ENCODE measurements at regions not wholly inside any gene's neighbourhood (a gene's known extent, or its start where the extent isn't known, plus 50 kb on each side); places are given as distances from the start of the nearest gene placed in this dataset.

- Histone ChIP-seq H3K79me2 (ENCODE audit: control insufficient read depth, low read length) (no peaks in the 10 kb centered on the region), H4K20me1 (ENCODE audit: control insufficient read depth, insufficient read depth, low read depth, low read length) (no peaks in the 10 kb centered on the region), H3K9me3 (ENCODE audit: control insufficient read depth, insufficient read depth, low read length) (no peaks in the 10 kb centered on the region), H3F3A (ENCODE audit: control insufficient read depth, insufficient read depth) (no peaks in the 10 kb centered on the region), H3K9me2 (replicated peaks; ENCODE audit: control insufficient read depth, low read length) (no peaks in the 10 kb centered on the region), H3K36me3 (ENCODE audit: control insufficient read depth, low read length) (no peaks in the 10 kb centered on the region), H3K4me1 (ENCODE audit: control insufficient read depth, low read length) (no peaks in the 10 kb centered on the region), H3K4me3 (ENCODE audit: low read length) (no peak overlapping the region), H3K27ac (ENCODE audit: low read depth, low read length) (no peak overlapping the region), H3K27me3 (ENCODE audit: control insufficient read depth, low read length) (no peaks in the 10 kb centered on the region), H3K4me2 (ENCODE audit: low read length) (no peak overlapping the region)
- TF ChIP-seq EZH2phosphoT487 (IDR thresholded peaks at IDR 0.05; ENCODE audit: borderline replicate concordance, low read length) = no peak
- no peak for TF ChIP-seq CTCF (IDR thresholded peaks at IDR 0.05; ENCODE audit: low read depth, low read length, poor library complexity, severe bottlenecking)
Measured at GRCh38 chr5:29702875-29703274, 1490.6 kb upstream of the CDH6 start.

DNA sequence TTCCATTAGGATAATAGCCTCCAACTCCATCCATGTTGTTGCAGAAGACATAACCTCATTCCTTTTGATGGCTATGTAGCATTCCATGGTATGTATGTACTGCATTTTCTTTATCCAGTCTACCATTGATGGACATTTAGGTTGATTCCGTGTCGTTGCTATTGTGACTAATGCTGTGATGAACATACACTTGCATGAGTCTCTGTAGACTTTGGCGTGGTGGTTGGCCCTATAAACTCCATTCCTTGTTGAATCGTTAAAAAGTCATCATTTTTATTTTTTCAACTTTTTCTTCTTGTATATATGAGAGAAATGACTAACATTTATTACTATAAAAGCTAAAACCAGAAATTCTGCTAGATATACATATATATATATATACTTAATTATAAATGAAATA, 1491.9 kb upstream of the CDH6 start:
- TF ChIP-seq CTCF (IDR thresholded peaks at IDR 0.05; ENCODE audit: low read depth, low read length, poor library complexity, severe bottlenecking) = no peak
- no peaks in the 10 kb centered on the region for H3K9me3 ChIP-seq (ENCODE audit: control insufficient read depth, insufficient read depth, low read length)
- H3F3A ChIP-seq (ENCODE audit: control insufficient read depth, insufficient read depth) = no peaks in the 10 kb centered on the region
- H3K9me2 ChIP-seq (replicated peaks; ENCODE audit: control insufficient read depth, low read length) = no peaks in the 10 kb centered on the region
- H3K79me2 ChIP-seq (ENCODE audit: control insufficient read depth, low read length) = no peaks in the 10 kb centered on the region
- H3K4me1 ChIP-seq (ENCODE audit: control insufficient read depth, low read length) = no peaks in the 10 kb centered on the region
- H3K36me3 ChIP-seq (ENCODE audit: control insufficient read depth, low read length) = no peaks in the 10 kb centered on the region
- no peaks in the 10 kb centered on the region for H4K20me1 ChIP-seq (ENCODE audit: control insufficient read depth, insufficient read depth, low read depth, low read length)
- H3K4me2 ChIP-seq (ENCODE audit: low read length) = no peak overlapping the region
- H3K27ac ChIP-seq (ENCODE audit: low read depth, low read length) = no peak overlapping the region
- H3K27me3 ChIP-seq (ENCODE audit: control insufficient read depth, low read length) = no peaks in the 10 kb centered on the region
- H3K4me3 ChIP-seq (ENCODE audit: low read length) = no peak overlapping the region

DNA sequence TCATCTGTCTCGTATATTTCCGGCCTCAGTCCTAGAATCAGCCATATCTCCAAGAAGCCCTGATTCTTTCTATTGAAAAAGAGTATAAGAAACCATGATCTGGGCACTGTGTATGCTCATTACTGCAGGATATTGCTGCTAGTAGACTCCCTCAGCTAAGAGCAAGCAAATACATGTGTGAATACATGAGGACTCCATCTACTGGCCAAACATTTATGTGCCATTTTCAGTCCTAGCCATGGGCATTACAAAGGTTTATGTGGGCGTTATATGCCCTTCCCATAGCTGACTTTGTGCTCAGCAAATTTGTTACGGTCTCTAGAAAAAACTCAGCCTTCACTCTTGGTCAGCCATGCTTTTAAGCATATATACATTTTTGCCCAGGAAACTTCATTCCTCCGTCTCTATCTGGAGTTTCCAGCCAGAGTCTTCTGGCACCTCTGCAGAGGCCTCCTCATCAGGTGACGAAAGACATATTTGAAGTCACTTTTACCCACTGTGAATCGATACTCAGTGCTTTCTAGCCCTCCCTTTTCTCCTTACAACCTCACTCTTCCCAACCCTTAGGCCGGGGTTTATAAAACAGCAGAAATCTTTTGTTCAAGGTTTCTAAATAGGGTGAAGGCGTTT, 1495.6 kb upstream of the CDH6 start:
- Histone ChIP-seq H3F3A (ENCODE audit: control insufficient read depth, insufficient read depth) (no peaks in the 10 kb centered on the region), H3K27me3 (ENCODE audit: control insufficient read depth, low read length) (no peaks in the 10 kb centered on the region), H3K27ac (ENCODE audit: low read depth, low read length) (no peak overlapping the region), H3K4me2 (ENCODE audit: low read length) (no peak overlapping the region), H3K4me3 (ENCODE audit: low read length) (no peak overlapping the region), H3K9me3 (ENCODE audit: control insufficient read depth, insufficient read depth, low read length) (no peaks in the 10 kb centered on the region), H3K4me1 (ENCODE audit: control insufficient read depth, low read length) (no peaks in the 10 kb centered on the region), H3K36me3 (ENCODE audit: control insufficient read depth, low read length) (no peaks in the 10 kb centered on the region), H3K79me2 (ENCODE audit: control insufficient read depth, low read length) (no peaks in the 10 kb centered on the region), H3K9me2 (replicated peaks; ENCODE audit: control insufficient read depth, low read length) (no peaks in the 10 kb centered on the region), H4K20me1 (ENCODE audit: control insufficient read depth, insufficient read depth, low read depth, low read length) (no peaks in the 10 kb centered on the region)
- TF ChIP-seq CTCF (IDR thresholded peaks at IDR 0.05; ENCODE audit: low read depth, low read length, poor library complexity, severe bottlenecking) (peak; percentile 41), EZH2phosphoT487 (IDR thresholded peaks at IDR 0.05; ENCODE audit: borderline replicate concordance, low read length) (no peak)
